HepG2 (cell line): ENCODE measurements at regions not wholly inside any gene's neighbourhood (a gene's known extent, or its start where the extent isn't known, plus 50 kb on each side); places are given as distances from the start of the nearest gene placed in this dataset.
"Not testable (repeated sequence)": the region's sequence is repeated elsewhere in the genome, so short reads cannot be mapped to it uniquely, and the experiment has no call there.

Experiments used
- BHLHE40 ChIP-seq: IDR thresholded peaks from 2 replicates; pipeline ENCODE4 v1.6.1; 2011; ENCODE audit warnings: low read length, improper control_type of control experiment
- MED8 ChIP-seq: sonication (generic); formaldehyde crosslinking; IDR thresholded peaks from 2 replicates; pipeline ENCODE4 v1.8.1; 2023; ENCODE audit warnings: mild to moderate bottlenecking, missing genetic modification reagents; ENCODE audit not compliant: insufficient replicate concordance
- MYNN ChIP-seq: sonication (generic); formaldehyde crosslinking; IDR thresholded peaks from 2 replicates; pipeline ENCODE4 v1.4.0; 2020; ENCODE audit warnings: mild to moderate bottlenecking, low read depth, missing genetic modification reagents
- REPIN1 ChIP-seq: sonication (generic); formaldehyde crosslinking; IDR thresholded peaks from 2 replicates; pipeline ENCODE4 v1.8.0; 2022; ENCODE audit warnings: missing genetic modification reagents, low read depth, mild to moderate bottlenecking, borderline replicate concordance
- SAFB2 ChIP-seq: sonication (generic); formaldehyde crosslinking; IDR thresholded peaks from 2 replicates; pipeline ENCODE4 v1.5.1; 2020; ENCODE audit warnings: missing genetic modification reagents, low read depth, mild to moderate bottlenecking, borderline replicate concordance
- SETDB1 ChIP-seq: sonication (generic); formaldehyde crosslinking; IDR thresholded peaks from 2 replicates; pipeline ENCODE4 v1.5.1; 2020; ENCODE audit warnings: missing genetic modification reagents, mild to moderate bottlenecking, borderline replicate concordance

GRCh38 chr4:15337168-15337657 is 90.6 kb upstream of the C1QTNF7 start:
- not testable (repeated sequence) for TF ChIP-seq SETDB1 (CRISPR knock-in tag); MED8 (CRISPR knock-in tag); REPIN1 (CRISPR knock-in tag); BHLHE40; MYNN (CRISPR knock-in tag); SAFB2 (CRISPR knock-in tag)
